ENCODE measurements at regions not wholly inside any gene's neighbourhood (a gene's known extent, or its start where the extent isn't known, plus 50 kb on each side); places are given as distances from the start of the nearest gene placed in this dataset.

- TF ChIP-seq REST (IDR thresholded peaks at IDR 0.05) = no peak
- TF ChIP-seq CTCF (IDR thresholded peaks at IDR 0.05; ENCODE audit: low read depth, low read length, missing input control) = no peak
- TF ChIP-seq TAF1 (conservative IDR thresholded peaks at IDR 0.05) = no peak
- TF ChIP-seq EGR1 (IDR thresholded peaks at IDR 0.05; ENCODE audit: low read depth in 2 of 2) = no peak
- no peak for TF ChIP-seq ATF3 (IDR thresholded peaks at IDR 0.05)
- no peak for TF ChIP-seq JUND (IDR thresholded peaks at IDR 0.05)
- no peak for TF ChIP-seq MAX (IDR thresholded peaks at IDR 0.05)
- TF ChIP-seq ZBTB33 (IDR thresholded peaks at IDR 0.05) = no peak
- TF ChIP-seq SP1 (IDR thresholded peaks at IDR 0.05) = no peak
Observed at GRCh38 chr19:14315433-14315832, 65.8 kb upstream of the ADGRE5 start.

All from liver (tissue), 3 donors.